Endothelial cell of umbilical vein (primary cell): ENCODE measurements at regions not wholly inside any gene's neighbourhood (a gene's known extent, or its start where the extent isn't known, plus 50 kb on each side); places are given as distances from the start of the nearest gene placed in this dataset.

Source experiments
- BruUV-seq: library from RNA; stranded (reverse); fragments of 400-500 nt; replicated peaks from 2 replicates; lab custom pipeline; 2021; lab: Mats Ljungman, UMichigan
- CTCF ChIA-PET: fragments of 300-600, 350-600 bp; sonication (Branson Sonifier 250); formaldehyde crosslinking; loops from one replicate; lab custom pipeline; 2021; ENCODE audit warnings: antibody characterized with exemption, inconsistent platforms; lab: Charles Lee
- POLR2A ChIA-PET: fragments of 300-600, 350-600 bp; sonication (Branson Sonifier 250); formaldehyde crosslinking; loops from one replicate; lab custom pipeline; 2021; ENCODE audit warnings: antibody characterized with exemption, inconsistent platforms; lab: Charles Lee
- DNase-seq: peaks from one replicate; pipeline ENCODE4 v3.0.0-alpha.2; 2011; ENCODE audit warnings: low read depth, low spot score
- FAIRE-seq: peaks from 2 replicates; lab custom pipeline; 2011; peaks lifted over from hg19 to GRCh38; lab: Jason Lieb, UNC
- H2AFZ ChIP-seq: 2 replicates; pipeline ENCODE4 v1.6.0; 2012; ENCODE audit warnings: low read depth, low read length, control low read depth, inconsistent platforms
- H3K27ac ChIP-seq: 2 replicates; pipeline ENCODE4 v1.5.1; 2011; ENCODE audit warnings: low read depth, mild to moderate bottlenecking, control low read depth, low read length, moderate library complexity; ENCODE audit not compliant: insufficient read depth
- H3K27me3 ChIP-seq, 2 experiments: 2 replicates each; pipeline versions ENCODE4 v1.6.0 to v1.6.1; 2011; ENCODE audit warnings: low read length in 2 of 2, mixed read lengths in 1 of 2; ENCODE audit not compliant: control insufficient read depth in 2 of 2, insufficient read depth in 2 of 2
- H3K36me3 ChIP-seq, 2 experiments: 2 replicates in 1 of 2; 3 replicates in 1 of 2; pipeline ENCODE4 v1.5.1; 2011; ENCODE audit warnings: low read length in 2 of 2, mild to moderate bottlenecking in 1 of 2, moderate library complexity in 1 of 2; ENCODE audit not compliant: control insufficient read depth in 2 of 2, insufficient read depth in 2 of 2; ENCODE audit errors: extremely low read depth in 1 of 2
- H3K4me1 ChIP-seq: 3 replicates; pipeline ENCODE4 v1.5.1; 2011; ENCODE audit warnings: mild to moderate bottlenecking, low read length; ENCODE audit not compliant: control insufficient read depth, insufficient read depth; ENCODE audit errors: extremely low read depth
- H3K4me2 ChIP-seq: 2 replicates; pipeline ENCODE4 v1.6.1; 2011; ENCODE audit warnings: low read length, control low read depth, mixed read lengths; ENCODE audit not compliant: insufficient read depth
- H3K4me3 ChIP-seq, 3 experiments: fragments of 200-600 bp in 1 of 3; sonication (generic), shearing (Covaris generic) in 1 of 3; replicated peaks in 1 of 3; 2 replicates each; pipeline ENCODE4 v1.5.1; 2011 to 2016; ENCODE audit warnings: control low read depth in 3 of 3, low read length in 3 of 3, mild to moderate bottlenecking in 2 of 3, inconsistent platforms in 1 of 3, low read depth in 1 of 3, moderate library complexity in 1 of 3; ENCODE audit not compliant: insufficient read depth in 1 of 3
- H3K79me2 ChIP-seq: 2 replicates; pipeline ENCODE4 v1.6.0; 2012; ENCODE audit warnings: low read length, inconsistent platforms; ENCODE audit not compliant: control insufficient read depth, insufficient read depth
- H3K9ac ChIP-seq: replicated peaks from 2 replicates; pipeline ENCODE3; 2011; ENCODE audit warnings: low read length, control low read depth; ENCODE audit not compliant: insufficient read depth; ENCODE audit errors: extremely low read depth
- H3K9me1 ChIP-seq: replicated peaks from 3 replicates; pipeline ENCODE4 v1.6.0; 2011; ENCODE audit warnings: mild to moderate bottlenecking, low read length; ENCODE audit not compliant: control insufficient read depth, insufficient read depth; ENCODE audit errors: extremely low read depth
- H3K9me3 ChIP-seq: replicated peaks from 2 replicates; pipeline ENCODE4 v1.5.1; 2012; ENCODE audit warnings: low read length, inconsistent platforms; ENCODE audit not compliant: control insufficient read depth, insufficient read depth
- H4K20me1 ChIP-seq: replicated peaks from 2 replicates; pipeline ENCODE3; 2011; ENCODE audit warnings: mild to moderate bottlenecking, low read length; ENCODE audit not compliant: control insufficient read depth, insufficient read depth; ENCODE audit errors: extremely low read depth
- CTCF ChIP-seq, 2 donors: IDR thresholded peaks; 1 replicate in 1 of 2; 2 replicates in 1 of 2; pipeline ENCODE4 v1.5.1; 2011; ENCODE audit warnings: low read length in 2 of 2, mild to moderate bottlenecking in 2 of 2, moderate library complexity in 2 of 2, control low read depth in 1 of 2, inconsistent platforms in 1 of 2, low read depth in 1 of 2; ENCODE audit not compliant: insufficient read depth in 1 of 2; ENCODE audit errors: extremely low read depth in 1 of 2
- EZH2 ChIP-seq: IDR thresholded peaks from 2 replicates; pipeline ENCODE4 v1.6.1; 2012; ENCODE audit warnings: borderline replicate concordance, low read depth, mild to moderate bottlenecking, moderate library complexity, low read length, inconsistent platforms; ENCODE audit not compliant: severe bottlenecking
- FOS ChIP-seq: IDR thresholded peaks from 2 replicates; pipeline ENCODE4 v1.6.1; 2011; ENCODE audit warnings: mild to moderate bottlenecking, low read length, moderate library complexity, borderline replicate concordance; ENCODE audit not compliant: insufficient read depth
- GATA2 ChIP-seq: IDR thresholded peaks from 2 replicates; pipeline ENCODE4 v1.7.0; 2011; ENCODE audit warnings: low read depth, mild to moderate bottlenecking, moderate library complexity, mixed read lengths, low read length; ENCODE audit not compliant: insufficient read length, insufficient read depth
- JUN ChIP-seq: IDR thresholded peaks from 2 replicates; pipeline ENCODE4 v1.6.1; 2011; ENCODE audit warnings: borderline replicate concordance, low read depth; ENCODE audit not compliant: insufficient read length, insufficient read depth
- MAX ChIP-seq: IDR thresholded peaks from 2 replicates; pipeline ENCODE4 v1.6.1; 2011; ENCODE audit not compliant: insufficient read depth, insufficient read length
- POLR2AphosphoS5 ChIP-seq: IDR thresholded peaks from 2 replicates; pipeline ENCODE4 v1.6.1; 2012; ENCODE audit warnings: low read depth, mild to moderate bottlenecking, control low read depth, low read length, moderate library complexity; ENCODE audit not compliant: insufficient read depth
- dilution Hi-C: fragments of 300-500 bp; cut with MboI; formaldehyde crosslinking; loops from one replicate; pipeline ENCODE4 v1.15.0; 2019; ENCODE audit warnings: low sequenced_read_pairs; ENCODE audit not compliant: extremely low pct_ligation_motif_present
- intact Hi-C: fragments of 100-400 bp; cut with micrococcal nuclease; formaldehyde crosslinking; loops from one replicate; pipeline ENCODE4 v1.10.0; 2022

DNA sequence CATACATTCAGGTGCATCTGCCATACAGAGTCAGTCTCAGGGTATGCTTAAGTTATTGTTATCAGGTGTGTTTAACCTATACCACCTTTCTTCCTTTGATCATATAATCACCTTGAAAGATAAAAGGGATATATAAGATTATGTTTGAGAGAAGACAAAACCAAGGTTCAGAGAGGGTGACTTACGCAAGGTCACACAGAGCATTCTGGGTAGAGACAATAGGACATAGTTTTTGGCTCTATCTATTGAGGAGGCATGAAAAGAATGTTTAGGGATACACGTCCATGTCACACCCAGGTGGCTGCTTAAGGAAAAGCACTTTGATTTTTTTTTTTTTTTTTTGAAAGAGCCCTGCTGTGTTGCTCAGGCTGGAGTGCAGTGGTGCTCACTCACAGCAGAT lies 327.1 kb upstream of the RPS6KA3 start:
- FAIRE-seq (no peak), DNase-seq (no peak)
- Histone ChIP-seq H3K79me2 (no peaks in the 10 kb centered on the region), H3K27me3 (no peaks in the 10 kb centered on the region), H3K9me1 (no peaks in the 10 kb centered on the region), H4K20me1 (no peaks in the 10 kb centered on the region), H3K9ac (no peak overlapping the region), H3K4me2 (no peak overlapping the region), H3K4me1 (no peaks in the 10 kb centered on the region), H3K36me3 (no peaks in the 10 kb centered on the region), H3K4me3 (no peak overlapping the region), H3K9me3 (no peaks in the 10 kb centered on the region), H2AFZ (no peak overlapping the region), H3K27ac (no peak overlapping the region)
- BruUV-seq = no TSS peak
- POLR2A ChIA-PET = no interaction called here
- dilution Hi-C loops (no loop called here), intact Hi-C loops (no loop called here)
- CTCF ChIA-PET = no interaction called here
- no peak for TF ChIP-seq GATA2
- TF ChIP-seq MAX = no peak
- TF ChIP-seq EZH2 = no peak
- TF ChIP-seq CTCF (IDR thresholded peaks at IDR 0.05; ENCODE audit: extremely low read depth in 1 of 2, insufficient read depth in 1 of 2, low read depth in 1 of 2, low read length in 2 of 2) = no peak
- TF ChIP-seq FOS = no peak
- no peak for TF ChIP-seq POLR2AphosphoS5
- no peak for TF ChIP-seq JUN
